MM.1S (cell line): ENCODE measurements at regions not wholly inside any gene's neighbourhood (a gene's known extent, or its start where the extent isn't known, plus 50 kb on each side); places are given as distances from the start of the nearest gene placed in this dataset.

Source experiments
- DNase-seq: peaks from one replicate; pipeline ENCODE4 v3.0.0-alpha.2; 2015
- H2AFZ ChIP-seq: fragments of 300-600 bp; sonication (generic); 2 replicates; pipeline ENCODE4 v1.6.0; 2016; ENCODE audit warnings: antibody characterized with exemption, low read length
- H3F3A ChIP-seq: fragments of 300-600 bp; sonication (generic); 2 replicates; pipeline ENCODE4 v1.6.1; 2016; ENCODE audit warnings: mild to moderate bottlenecking, antibody characterized with exemption, low read length, moderate library complexity, mixed read lengths; ENCODE audit not compliant: insufficient read depth
- H3K27ac ChIP-seq: fragments of 300-600 bp; sonication (generic); 2 replicates; pipeline ENCODE4 v1.5.1; 2016; ENCODE audit warnings: mild to moderate bottlenecking, low read length
- H3K27me3 ChIP-seq: fragments of 300-600 bp; sonication (generic); replicated peaks from 2 replicates; pipeline ENCODE4 v1.6.0; 2016; ENCODE audit warnings: low read length; ENCODE audit not compliant: insufficient read depth
- H3K36me3 ChIP-seq: fragments of 300-600 bp; sonication (generic); replicated peaks from 2 replicates; pipeline ENCODE4 v1.6.1; 2016; ENCODE audit warnings: mild to moderate bottlenecking, low read length, mixed read lengths; ENCODE audit not compliant: insufficient read depth
- H3K4me1 ChIP-seq: fragments of 300-600 bp; sonication (generic); 2 replicates; pipeline ENCODE4 v1.6.1; 2016; ENCODE audit warnings: low read length, mixed read lengths
- H3K4me2 ChIP-seq: fragments of 300-600 bp; sonication (generic); 2 replicates; pipeline ENCODE4 v1.6.0; 2016; ENCODE audit warnings: low read depth, low read length
- H3K4me3 ChIP-seq: fragments of 300-600 bp; sonication (generic); 2 replicates; pipeline ENCODE4 v1.5.1; 2016; ENCODE audit warnings: low read length, mixed read lengths
- H3K79me2 ChIP-seq: fragments of 300-600 bp; sonication (generic); 2 replicates; pipeline ENCODE4 v1.6.1; 2016; ENCODE audit warnings: mixed run types, low read length, mixed read lengths
- H3K9ac ChIP-seq: fragments of 300-600 bp; sonication (generic); 2 replicates; pipeline ENCODE4 v1.6.1; 2016; ENCODE audit warnings: low read length, mixed read lengths
- H3K9me2 ChIP-seq: fragments of 300-600 bp; sonication (generic); replicated peaks from 2 replicates; pipeline ENCODE4 v1.6.1; 2016; ENCODE audit warnings: mild to moderate bottlenecking, low read length, mixed read lengths; ENCODE audit not compliant: insufficient read depth
- H3K9me3 ChIP-seq: fragments of 300-600 bp; sonication (generic); replicated peaks from 2 replicates; pipeline ENCODE4 v1.6.1; 2016; ENCODE audit warnings: mild to moderate bottlenecking, low read length, mixed read lengths; ENCODE audit not compliant: insufficient read depth
- H4K20me1 ChIP-seq: fragments of 300-600 bp; sonication (generic); 2 replicates; pipeline ENCODE4 v1.6.1; 2016; ENCODE audit warnings: mild to moderate bottlenecking, low read length, moderate library complexity, mixed read lengths; ENCODE audit not compliant: insufficient read depth
- EZH2 ChIP-seq: fragments of 300-600 bp; sonication (generic); optimal IDR thresholded peaks from 2 replicates; pipeline ENCODE3; 2017; ENCODE audit warnings: low read depth, mild to moderate bottlenecking, antibody characterized with exemption, low read length, mixed read lengths
- EZH2phosphoT487 ChIP-seq: fragments of 300-600 bp; sonication (generic); IDR thresholded peaks from 2 replicates; pipeline ENCODE4 v1.6.1; 2018; ENCODE audit warnings: antibody characterized with exemption, low read length
- TF ChIP-seq, protein P1 (sequence below): fragments of 300-600 bp; sonication (generic); IDR thresholded peaks from 2 replicates; pipeline ENCODE4 v1.5.1; 2016; ENCODE audit warnings: antibody characterized with exemption, low read length, mixed read lengths

- Histone ChIP-seq H3K4me2 (no peak overlapping the region), H3K4me1 (peaks cover 19% of the 10 kb centered on the region), H3K9me3 (no peaks in the 10 kb centered on the region), H3K27me3 (no peaks in the 10 kb centered on the region), H2AFZ (no peak overlapping the region), H4K20me1 (no peaks in the 10 kb centered on the region), H3K9ac (no peak overlapping the region), H3K9me2 (no peaks in the 10 kb centered on the region), H3K27ac (no peak overlapping the region), H3F3A (peaks cover 20% of the 10 kb centered on the region), H3K36me3 (peaks cover 4% of the 10 kb centered on the region; the same call in 1 of the 2 replicates), H3K79me2 (peaks cover 33% of the 10 kb centered on the region), H3K4me3 (no peak overlapping the region)
- no peak for DNase-seq
- TF ChIP-seq, protein P1, sequence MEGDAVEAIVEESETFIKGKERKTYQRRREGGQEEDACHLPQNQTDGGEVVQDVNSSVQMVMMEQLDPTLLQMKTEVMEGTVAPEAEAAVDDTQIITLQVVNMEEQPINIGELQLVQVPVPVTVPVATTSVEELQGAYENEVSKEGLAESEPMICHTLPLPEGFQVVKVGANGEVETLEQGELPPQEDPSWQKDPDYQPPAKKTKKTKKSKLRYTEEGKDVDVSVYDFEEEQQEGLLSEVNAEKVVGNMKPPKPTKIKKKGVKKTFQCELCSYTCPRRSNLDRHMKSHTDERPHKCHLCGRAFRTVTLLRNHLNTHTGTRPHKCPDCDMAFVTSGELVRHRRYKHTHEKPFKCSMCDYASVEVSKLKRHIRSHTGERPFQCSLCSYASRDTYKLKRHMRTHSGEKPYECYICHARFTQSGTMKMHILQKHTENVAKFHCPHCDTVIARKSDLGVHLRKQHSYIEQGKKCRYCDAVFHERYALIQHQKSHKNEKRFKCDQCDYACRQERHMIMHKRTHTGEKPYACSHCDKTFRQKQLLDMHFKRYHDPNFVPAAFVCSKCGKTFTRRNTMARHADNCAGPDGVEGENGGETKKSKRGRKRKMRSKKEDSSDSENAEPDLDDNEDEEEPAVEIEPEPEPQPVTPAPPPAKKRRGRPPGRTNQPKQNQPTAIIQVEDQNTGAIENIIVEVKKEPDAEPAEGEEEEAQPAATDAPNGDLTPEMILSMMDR: no peak
- TF ChIP-seq EZH2phosphoT487 (no peak), EZH2 (no peak)
Observed at GRCh38 chr13:99072356-99072755, 94.5 kb upstream of the DOCK9 start.

GRCh38 chr13:99072941-99073340 is 95.1 kb upstream of the DOCK9 start:
- Histone ChIP-seq H2AFZ (no peak overlapping the region), H3F3A (peaks cover 20% of the 10 kb centered on the region), H3K4me3 (no peak overlapping the region), H3K9me3 (no peaks in the 10 kb centered on the region), H4K20me1 (no peaks in the 10 kb centered on the region), H3K27me3 (no peaks in the 10 kb centered on the region), H3K4me1 (peaks cover 19% of the 10 kb centered on the region), H3K9ac (no peak overlapping the region), H3K36me3 (peaks cover 4% of the 10 kb centered on the region; the same call in 1 of the 2 replicates), H3K4me2 (no peak overlapping the region), H3K27ac (no peak overlapping the region), H3K79me2 (peaks cover 39% of the 10 kb centered on the region), H3K9me2 (no peaks in the 10 kb centered on the region)
- DNase-seq: no peak
- TF ChIP-seq EZH2phosphoT487 (no peak), EZH2 (no peak)
- TF ChIP-seq, protein P1: no peak

DNA sequence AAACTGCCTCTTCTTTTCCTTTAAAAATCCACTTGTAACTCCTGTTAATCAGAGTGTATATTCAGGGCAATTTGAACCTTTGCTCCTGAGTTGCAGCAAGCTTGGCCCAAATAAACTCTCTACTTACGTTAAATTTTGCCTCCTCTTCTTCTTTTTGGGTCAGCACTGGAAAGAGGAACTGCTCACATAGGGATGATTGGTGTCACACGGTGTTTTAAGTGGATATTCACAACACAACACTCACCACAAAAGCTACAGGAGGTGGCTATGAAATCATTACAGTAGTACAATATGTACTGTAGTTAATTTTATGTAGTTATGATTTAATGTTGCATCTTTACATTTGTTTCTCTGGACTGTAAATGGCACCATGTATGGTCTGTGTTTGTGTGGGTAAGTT is 96.8 kb upstream of the DOCK9 start:
- Histone ChIP-seq H3K27me3 (no peaks in the 10 kb centered on the region), H3K4me1 (peaks cover 19% of the 10 kb centered on the region), H3K9me3 (no peaks in the 10 kb centered on the region), H3K4me2 (no peak overlapping the region), H3F3A (peaks cover 20% of the 10 kb centered on the region), H3K9me2 (no peaks in the 10 kb centered on the region), H2AFZ (no peak overlapping the region), H4K20me1 (no peaks in the 10 kb centered on the region), H3K4me3 (no peak overlapping the region), H3K36me3 (peaks cover 4% of the 10 kb centered on the region; the same call in 1 of the 2 replicates), H3K9ac (no peak overlapping the region), H3K79me2 (peaks cover 55% of the 10 kb centered on the region), H3K27ac (no peak overlapping the region)
- TF ChIP-seq EZH2: no peak
- no peak for TF ChIP-seq EZH2phosphoT487
- TF ChIP-seq, protein P1: no peak
- no peak for DNase-seq
